Choroid plexus epithelial cell (primary cell): ENCODE measurements at regions not wholly inside any gene's neighbourhood (a gene's known extent, or its start where the extent isn't known, plus 50 kb on each side); places are given as distances from the start of the nearest gene placed in this dataset.

Source experiments
- DNase-seq: peaks from one replicate; pipeline ENCODE4 v3.0.0-alpha.2; 2010; ENCODE audit warnings: low read depth
- H3K4me3 ChIP-seq: 2 replicates; pipeline ENCODE4 v1.5.1; 2011; ENCODE audit warnings: low read depth, mild to moderate bottlenecking, control low read depth, low read length, moderate library complexity
- TF ChIP-seq, protein P1 (sequence below): conservative IDR thresholded peaks from 2 replicates; pipeline ENCODE4 v1.5.1; 2011; ENCODE audit warnings: low read depth, mild to moderate bottlenecking, control low read depth, inconsistent platforms, low read length, moderate library complexity

DNA sequence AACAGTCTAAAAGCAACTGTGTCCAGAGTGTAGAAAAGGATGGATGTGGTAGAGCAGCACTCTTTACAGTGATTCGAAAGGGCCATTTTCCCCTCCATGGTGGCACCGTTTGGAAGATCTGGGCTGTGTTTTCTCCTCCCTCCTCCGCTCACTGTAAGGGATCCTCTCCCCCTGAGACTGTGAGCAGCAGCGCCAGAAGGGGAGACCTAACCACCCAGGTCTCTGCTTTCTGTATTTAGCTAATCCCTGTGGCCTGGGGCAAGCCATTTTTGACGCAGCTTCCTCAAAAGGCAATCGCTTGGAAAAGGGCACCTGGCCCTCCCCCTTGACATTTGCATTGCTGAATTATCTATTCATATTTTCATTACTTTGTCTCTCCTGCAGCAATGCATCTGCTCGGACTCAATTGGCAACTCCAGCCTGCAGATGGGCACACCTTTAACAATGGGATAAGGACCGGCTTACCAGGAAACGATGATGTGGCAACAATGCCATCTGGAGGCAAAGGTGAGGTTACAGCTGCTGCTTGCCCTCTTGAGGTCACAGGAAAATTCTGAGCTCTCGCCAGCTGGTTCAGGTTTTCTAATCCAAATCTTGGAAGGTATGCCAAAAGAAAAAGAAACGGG lies 244.3 kb upstream of the WWC1 start:
- peak; percentile 36 for DNase-seq

DNA sequence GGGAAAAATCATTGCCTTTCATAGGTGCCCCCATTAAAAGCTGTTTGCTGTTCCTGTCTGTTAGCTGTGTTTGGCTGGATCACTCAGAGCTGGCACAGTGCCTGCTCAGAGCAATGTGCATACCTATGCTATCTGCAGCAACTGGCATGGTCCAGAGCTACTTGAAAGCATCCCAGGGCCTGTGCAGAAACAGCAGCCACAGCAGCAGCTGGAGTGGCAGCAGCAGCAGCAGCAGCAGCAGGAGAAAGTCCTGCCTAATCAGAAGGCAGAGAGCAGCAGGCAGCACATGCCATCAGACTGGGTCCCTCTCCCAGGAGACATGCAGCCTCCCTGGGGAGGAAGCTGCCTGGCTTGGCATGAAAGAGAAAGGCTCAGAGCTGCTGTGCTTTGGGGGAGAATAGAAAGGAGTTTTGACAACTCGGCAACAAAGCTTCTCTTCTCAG lies 243.8 kb upstream of the WWC1 start:
- no peak overlapping the region for H3K4me3 ChIP-seq
- TF ChIP-seq, protein P1, sequence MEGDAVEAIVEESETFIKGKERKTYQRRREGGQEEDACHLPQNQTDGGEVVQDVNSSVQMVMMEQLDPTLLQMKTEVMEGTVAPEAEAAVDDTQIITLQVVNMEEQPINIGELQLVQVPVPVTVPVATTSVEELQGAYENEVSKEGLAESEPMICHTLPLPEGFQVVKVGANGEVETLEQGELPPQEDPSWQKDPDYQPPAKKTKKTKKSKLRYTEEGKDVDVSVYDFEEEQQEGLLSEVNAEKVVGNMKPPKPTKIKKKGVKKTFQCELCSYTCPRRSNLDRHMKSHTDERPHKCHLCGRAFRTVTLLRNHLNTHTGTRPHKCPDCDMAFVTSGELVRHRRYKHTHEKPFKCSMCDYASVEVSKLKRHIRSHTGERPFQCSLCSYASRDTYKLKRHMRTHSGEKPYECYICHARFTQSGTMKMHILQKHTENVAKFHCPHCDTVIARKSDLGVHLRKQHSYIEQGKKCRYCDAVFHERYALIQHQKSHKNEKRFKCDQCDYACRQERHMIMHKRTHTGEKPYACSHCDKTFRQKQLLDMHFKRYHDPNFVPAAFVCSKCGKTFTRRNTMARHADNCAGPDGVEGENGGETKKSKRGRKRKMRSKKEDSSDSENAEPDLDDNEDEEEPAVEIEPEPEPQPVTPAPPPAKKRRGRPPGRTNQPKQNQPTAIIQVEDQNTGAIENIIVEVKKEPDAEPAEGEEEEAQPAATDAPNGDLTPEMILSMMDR: no peak
- peak; percentile 15 for DNase-seq

More for the DNA sequence above, 244.3 kb upstream of the WWC1 start:
- TF ChIP-seq, protein P1: peak; percentile 29
- H3K4me3 ChIP-seq: no peak overlapping the region

- DNase-seq: no peak
- H3K4me3 ChIP-seq: no peak overlapping the region
- TF ChIP-seq, protein P1: no peak
Observed at GRCh38 chr5:168048486-168048885, 243.0 kb upstream of the WWC1 start.

DNA sequence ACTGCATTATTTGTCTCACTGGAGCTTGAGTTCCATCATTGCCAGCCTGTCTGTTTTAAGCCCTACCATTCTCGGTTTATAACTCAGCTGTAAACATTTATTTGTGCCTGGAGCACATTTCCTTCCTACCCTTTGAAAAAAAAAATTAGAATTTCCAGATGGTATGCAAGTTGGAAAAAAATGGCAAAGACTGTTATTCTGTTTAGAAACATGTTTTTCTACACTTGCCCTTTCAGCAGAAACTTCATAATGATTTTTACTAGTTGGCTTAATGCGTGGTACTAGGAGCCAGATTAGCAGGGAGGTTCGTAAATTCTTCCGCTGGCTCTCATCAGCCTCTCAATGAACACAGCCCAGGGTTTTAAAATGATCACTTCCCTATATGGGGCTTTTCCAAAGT lies 238.8 kb upstream of the WWC1 start:
- TF ChIP-seq, protein P1: no peak
- no peak for DNase-seq
- no peak overlapping the region for H3K4me3 ChIP-seq

- no peak for DNase-seq
- TF ChIP-seq, protein P1: no peak
- no peak overlapping the region for H3K4me3 ChIP-seq
Observed at GRCh38 chr5:168054091-168054490, 237.4 kb upstream of the WWC1 start.

GRCh38 chr5:168055141-168055683 lies 236.2 kb upstream of the WWC1 start:
- DNase-seq: no peak
- H3K4me3 ChIP-seq: no peak overlapping the region
- TF ChIP-seq, protein P1: no peak

DNA sequence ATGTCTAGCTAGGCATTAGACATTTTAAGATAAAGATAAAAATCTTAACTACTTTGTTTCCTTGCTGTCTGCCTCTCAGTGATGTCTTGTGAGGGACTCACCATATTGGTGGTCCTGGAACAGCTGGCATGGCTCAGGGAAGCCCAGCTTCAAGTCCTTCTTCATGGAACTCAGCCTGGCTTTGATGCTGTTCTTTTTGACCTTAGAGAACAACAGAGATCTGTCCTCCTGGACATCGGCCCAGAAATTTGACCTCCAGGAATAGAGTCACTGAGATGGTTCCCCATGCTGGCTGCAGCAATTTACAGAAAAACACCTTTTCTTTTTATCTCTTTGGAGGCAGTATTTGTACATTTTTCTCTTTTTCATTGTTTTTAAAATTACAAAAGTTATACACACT lies 235.5 kb upstream of the WWC1 start:
- DNase-seq: no peak
- TF ChIP-seq, protein P1: no peak
- H3K4me3 ChIP-seq: no peak overlapping the region
